ENCODE measurements at regions not wholly inside any gene's neighbourhood (a gene's known extent, or its start where the extent isn't known, plus 50 kb on each side); places are given as distances from the start of the nearest gene placed in this dataset.

- H3K9me3 ChIP-seq (ENCODE audit: control insufficient read depth, insufficient read depth, low read length): no peaks in the 10 kb centered on the region
- no peak overlapping the region for H3K9ac ChIP-seq (ENCODE audit: low read depth, low read length)
- H3K4me1 ChIP-seq (ENCODE audit: control insufficient read depth, insufficient read depth, low read length): peaks cover 2% of the 10 kb centered on the region
- no peak overlapping the region for H3K4me3 ChIP-seq (ENCODE audit: low read depth, low read length)
- H3K27me3 ChIP-seq (ENCODE audit: control insufficient read depth, insufficient read depth, low read length): peaks cover 39% of the 10 kb centered on the region
- no peaks in the 10 kb centered on the region for H3K36me3 ChIP-seq (ENCODE audit: control insufficient read depth, insufficient read depth, low read length)
Observed at GRCh38 chr3:194072097-194072428, 63.9 kb upstream of the HES1 start.

- Histone ChIP-seq H3K9ac (ENCODE audit: low read depth, low read length) (no peak overlapping the region), H3K4me1 (ENCODE audit: control insufficient read depth, insufficient read depth, low read length) (peaks cover 2% of the 10 kb centered on the region), H3K4me3 (ENCODE audit: low read depth, low read length) (no peak overlapping the region), H3K9me3 (ENCODE audit: control insufficient read depth, insufficient read depth, low read length) (no peaks in the 10 kb centered on the region), H3K27me3 (ENCODE audit: control insufficient read depth, insufficient read depth, low read length) (peaks cover 39% of the 10 kb centered on the region), H3K36me3 (ENCODE audit: control insufficient read depth, insufficient read depth, low read length) (no peaks in the 10 kb centered on the region)
Observed at GRCh38 chr3:194072691-194073279, 63.2 kb upstream of the HES1 start.

GRCh38 chr3:194073926-194074325 lies 62.0 kb upstream of the HES1 start:
- peaks cover 2% of the 10 kb centered on the region for H3K4me1 ChIP-seq (ENCODE audit: control insufficient read depth, insufficient read depth, low read length)
- no peaks in the 10 kb centered on the region for H3K36me3 ChIP-seq (ENCODE audit: control insufficient read depth, insufficient read depth, low read length)
- peaks cover 36% of the 10 kb centered on the region for H3K27me3 ChIP-seq (ENCODE audit: control insufficient read depth, insufficient read depth, low read length)
- H3K4me3 ChIP-seq (ENCODE audit: low read depth, low read length): no peak overlapping the region
- H3K9me3 ChIP-seq (ENCODE audit: control insufficient read depth, insufficient read depth, low read length): no peaks in the 10 kb centered on the region
- no peak overlapping the region for H3K9ac ChIP-seq (ENCODE audit: low read depth, low read length)

GRCh38 chr3:194075088-194075615 lies 60.8 kb upstream of the HES1 start:
- peaks cover 2% of the 10 kb centered on the region for H3K4me1 ChIP-seq (ENCODE audit: control insufficient read depth, insufficient read depth, low read length)
- no peaks in the 10 kb centered on the region for H3K9me3 ChIP-seq (ENCODE audit: control insufficient read depth, insufficient read depth, low read length)
- no peak overlapping the region for H3K4me3 ChIP-seq (ENCODE audit: low read depth, low read length)
- peaks cover 24% of the 10 kb centered on the region for H3K27me3 ChIP-seq (ENCODE audit: control insufficient read depth, insufficient read depth, low read length)
- no peaks in the 10 kb centered on the region for H3K36me3 ChIP-seq (ENCODE audit: control insufficient read depth, insufficient read depth, low read length)
- no peak overlapping the region for H3K9ac ChIP-seq (ENCODE audit: low read depth, low read length)

GRCh38 chr3:194075802-194076460 lies 60.0 kb upstream of the HES1 start:
- peaks cover 2% of the 10 kb centered on the region for H3K4me1 ChIP-seq (ENCODE audit: control insufficient read depth, insufficient read depth, low read length)
- no peak overlapping the region for H3K9ac ChIP-seq (ENCODE audit: low read depth, low read length)
- H3K4me3 ChIP-seq (ENCODE audit: low read depth, low read length): no peak overlapping the region
- H3K27me3 ChIP-seq (ENCODE audit: control insufficient read depth, insufficient read depth, low read length): peaks cover 19% of the 10 kb centered on the region
- H3K36me3 ChIP-seq (ENCODE audit: control insufficient read depth, insufficient read depth, low read length): no peaks in the 10 kb centered on the region
- no peaks in the 10 kb centered on the region for H3K9me3 ChIP-seq (ENCODE audit: control insufficient read depth, insufficient read depth, low read length)

GRCh38 chr3:194076475-194076874 lies 59.5 kb upstream of the HES1 start:
- no peaks in the 10 kb centered on the region for H3K9me3 ChIP-seq (ENCODE audit: control insufficient read depth, insufficient read depth, low read length)
- H3K4me3 ChIP-seq (ENCODE audit: low read depth, low read length): no peak overlapping the region
- H3K36me3 ChIP-seq (ENCODE audit: control insufficient read depth, insufficient read depth, low read length): no peaks in the 10 kb centered on the region
- H3K9ac ChIP-seq (ENCODE audit: low read depth, low read length): no peak overlapping the region
- peaks cover 2% of the 10 kb centered on the region for H3K4me1 ChIP-seq (ENCODE audit: control insufficient read depth, insufficient read depth, low read length)
- peaks cover 17% of the 10 kb centered on the region for H3K27me3 ChIP-seq (ENCODE audit: control insufficient read depth, insufficient read depth, low read length)

- Histone ChIP-seq H3K36me3 (ENCODE audit: control insufficient read depth, insufficient read depth, low read length) (no peaks in the 10 kb centered on the region), H3K4me1 (ENCODE audit: control insufficient read depth, insufficient read depth, low read length) (no peaks in the 10 kb centered on the region), H3K27me3 (ENCODE audit: control insufficient read depth, insufficient read depth, low read length) (peaks cover 6% of the 10 kb centered on the region), H3K4me3 (ENCODE audit: low read depth, low read length) (no peak overlapping the region), H3K9me3 (ENCODE audit: control insufficient read depth, insufficient read depth, low read length) (no peaks in the 10 kb centered on the region), H3K9ac (ENCODE audit: low read depth, low read length) (no peak overlapping the region)
Observed at GRCh38 chr3:194077602-194078001, 58.3 kb upstream of the HES1 start.

- Histone ChIP-seq H3K9ac (ENCODE audit: low read depth, low read length) (no peak overlapping the region), H3K27me3 (ENCODE audit: control insufficient read depth, insufficient read depth, low read length) (no peaks in the 10 kb centered on the region), H3K4me1 (ENCODE audit: control insufficient read depth, insufficient read depth, low read length) (no peaks in the 10 kb centered on the region), H3K36me3 (ENCODE audit: control insufficient read depth, insufficient read depth, low read length) (no peaks in the 10 kb centered on the region), H3K4me3 (ENCODE audit: low read depth, low read length) (no peak overlapping the region), H3K9me3 (ENCODE audit: control insufficient read depth, insufficient read depth, low read length) (no peaks in the 10 kb centered on the region)
Observed at GRCh38 chr3:194078045-194078821, 57.7 kb upstream of the HES1 start.

- Histone ChIP-seq H3K9me3 (ENCODE audit: control insufficient read depth, insufficient read depth, low read length) (no peaks in the 10 kb centered on the region), H3K27me3 (ENCODE audit: control insufficient read depth, insufficient read depth, low read length) (peaks cover 3% of the 10 kb centered on the region), H3K4me3 (ENCODE audit: low read depth, low read length) (no peak overlapping the region), H3K36me3 (ENCODE audit: control insufficient read depth, insufficient read depth, low read length) (no peaks in the 10 kb centered on the region), H3K9ac (ENCODE audit: low read depth, low read length) (no peak overlapping the region), H3K4me1 (ENCODE audit: control insufficient read depth, insufficient read depth, low read length) (no peaks in the 10 kb centered on the region)
Observed at GRCh38 chr3:194079702-194080172, 56.2 kb upstream of the HES1 start.

- no peak overlapping the region for H3K4me3 ChIP-seq (ENCODE audit: low read depth, low read length)
- peaks cover 3% of the 10 kb centered on the region for H3K27me3 ChIP-seq (ENCODE audit: control insufficient read depth, insufficient read depth, low read length)
- no peaks in the 10 kb centered on the region for H3K9me3 ChIP-seq (ENCODE audit: control insufficient read depth, insufficient read depth, low read length)
- H3K4me1 ChIP-seq (ENCODE audit: control insufficient read depth, insufficient read depth, low read length): no peaks in the 10 kb centered on the region
- no peaks in the 10 kb centered on the region for H3K36me3 ChIP-seq (ENCODE audit: control insufficient read depth, insufficient read depth, low read length)
- H3K9ac ChIP-seq (ENCODE audit: low read depth, low read length): no peak overlapping the region
Observed at GRCh38 chr3:194080436-194080835, 55.5 kb upstream of the HES1 start.

- Histone ChIP-seq H3K4me1 (ENCODE audit: control insufficient read depth, insufficient read depth, low read length) (peaks cover 2% of the 10 kb centered on the region), H3K9ac (ENCODE audit: low read depth, low read length) (no peak overlapping the region), H3K4me3 (ENCODE audit: low read depth, low read length) (no peak overlapping the region), H3K9me3 (ENCODE audit: control insufficient read depth, insufficient read depth, low read length) (no peaks in the 10 kb centered on the region), H3K36me3 (ENCODE audit: control insufficient read depth, insufficient read depth, low read length) (no peaks in the 10 kb centered on the region), H3K27me3 (ENCODE audit: control insufficient read depth, insufficient read depth, low read length) (peaks cover 3% of the 10 kb centered on the region)
Observed at GRCh38 chr3:194080913-194081800, 54.8 kb upstream of the HES1 start.
